ENCODE measurements at regions not wholly inside any gene's neighbourhood (a gene's known extent, or its start where the extent isn't known, plus 50 kb on each side); places are given as distances from the start of the nearest gene placed in this dataset.
"Not testable (repeated sequence)": the region's sequence is repeated elsewhere in the genome, so short reads cannot be mapped to it uniquely, and the experiment has no call there.

GRCh38 chr1:191025896-191026642, 548.4 kb upstream of the BRINP3 start:
- DNase-seq: no peak

GRCh38 chr1:191026828-191027227, 549.2 kb upstream of the BRINP3 start:
- no peak for DNase-seq

- no peak for DNase-seq
These were observed 556.5 kb upstream of the BRINP3 start for GRCh38 chr1:191034132-191034531.

- DNase-seq: no peak
These were observed 565.4 kb upstream of the BRINP3 start for GRCh38 chr1:191043066-191043465.

- DNase-seq: no peak
These were observed 572.1 kb upstream of the BRINP3 start for GRCh38 chr1:191049781-191050180.

- no peak for DNase-seq
These were observed 575.2 kb upstream of the BRINP3 start for GRCh38 chr1:191052888-191053287.

- no peak for DNase-seq
These were observed 587.7 kb upstream of the BRINP3 start for GRCh38 chr1:191065346-191065745.

- no peak for DNase-seq
These were observed 588.1 kb upstream of the BRINP3 start for GRCh38 chr1:191065771-191066170.

GRCh38 chr1:191074881-191075280, 597.2 kb upstream of the BRINP3 start:
- DNase-seq: no peak

GRCh38 chr1:191083090-191083489, 605.4 kb upstream of the BRINP3 start:
- not testable (repeated sequence) for DNase-seq

- DNase-seq: no peak
These were observed 607.5 kb upstream of the BRINP3 start for GRCh38 chr1:191085121-191085520.

GRCh38 chr1:191086910-191087309, 609.2 kb upstream of the BRINP3 start:
- DNase-seq: no peak

- no peak for DNase-seq
These were observed 618.7 kb upstream of the BRINP3 start for GRCh38 chr1:191096405-191096804.

GRCh38 chr1:191099696-191100095, 622.0 kb upstream of the BRINP3 start:
- DNase-seq: no peak

GRCh38 chr1:191101960-191102359, 624.3 kb upstream of the BRINP3 start:
- no peak for DNase-seq

GRCh38 chr1:191125950-191126349, 648.3 kb upstream of the BRINP3 start:
- no peak for DNase-seq

- DNase-seq: no peak
These were observed 657.1 kb upstream of the BRINP3 start for GRCh38 chr1:191134796-191135195.

GRCh38 chr1:191140038-191140437, 662.4 kb upstream of the BRINP3 start:
- DNase-seq: no peak

GRCh38 chr1:191142748-191143147, 665.1 kb upstream of the BRINP3 start:
- no peak for DNase-seq

GRCh38 chr1:191145834-191146233, 668.2 kb upstream of the BRINP3 start:
- no peak for DNase-seq

GRCh38 chr1:191151321-191151807, 673.7 kb upstream of the BRINP3 start:
- no peak for DNase-seq

- no peak for DNase-seq
These were observed 675.1 kb upstream of the BRINP3 start for GRCh38 chr1:191152776-191153175.

- DNase-seq: no peak
These were observed 677.5 kb upstream of the BRINP3 start for GRCh38 chr1:191155178-191155577.

- DNase-seq: no peak
These were observed 683.2 kb upstream of the BRINP3 start for GRCh38 chr1:191160837-191161236.

- DNase-seq: no peak
These were observed 685.1 kb upstream of the BRINP3 start for GRCh38 chr1:191162762-191163161.
